Ishikawa (cell line): ENCODE measurements at regions not wholly inside any gene's neighbourhood (a gene's known extent, or its start where the extent isn't known, plus 50 kb on each side); places are given as distances from the start of the nearest gene placed in this dataset.

ENCODE experiments used
- CEBPB ChIP-seq: IDR thresholded peaks from 2 replicates; pipeline ENCODE4 v1.6.1; 2012
- CREB1 ChIP-seq: IDR thresholded peaks from 2 replicates; pipeline ENCODE4 v1.6.1; 2012; ENCODE audit warnings: low read depth
- EGR1 ChIP-seq: IDR thresholded peaks from 2 replicates; pipeline ENCODE4 v1.6.1; 2012
- EP300 ChIP-seq: IDR thresholded peaks from 2 replicates; pipeline ENCODE4 v1.6.1; 2012; ENCODE audit warnings: borderline replicate concordance
- FOXM1 ChIP-seq: IDR thresholded peaks from 2 replicates; pipeline ENCODE4 v1.6.1; 2012; ENCODE audit warnings: low read depth, borderline replicate concordance
- MAX ChIP-seq: IDR thresholded peaks from 2 replicates; pipeline ENCODE4 v1.6.1; 2012
- NFIC ChIP-seq: IDR thresholded peaks from 2 replicates; pipeline ENCODE4 v1.6.1; 2012
- RAD21 ChIP-seq: IDR thresholded peaks from 2 replicates; pipeline ENCODE4 v1.6.1; 2012; ENCODE audit warnings: low read depth
- REST ChIP-seq: IDR thresholded peaks from 2 replicates; pipeline ENCODE4 v1.6.1; 2012; ENCODE audit warnings: low read depth, mild to moderate bottlenecking
- TAF1 ChIP-seq: IDR thresholded peaks from 2 replicates; pipeline ENCODE4 v1.6.1; 2012; ENCODE audit warnings: low read depth, mild to moderate bottlenecking
- TCF12 ChIP-seq: IDR thresholded peaks from 2 replicates; pipeline ENCODE4 v1.6.1; 2012; ENCODE audit warnings: low read depth
- TEAD4 ChIP-seq: IDR thresholded peaks from 2 replicates; pipeline ENCODE4 v1.6.1; 2012
- YY1 ChIP-seq: IDR thresholded peaks from 2 replicates; pipeline ENCODE4 v1.6.1; 2012; ENCODE audit warnings: low read depth
- ZBTB7A ChIP-seq: IDR thresholded peaks from 2 replicates; pipeline ENCODE4 v1.6.1; 2012; ENCODE audit warnings: low read depth
- TF ChIP-seq, protein P1 (sequence below): IDR thresholded peaks from 2 replicates; pipeline ENCODE4 v1.6.1; 2012

DNA sequence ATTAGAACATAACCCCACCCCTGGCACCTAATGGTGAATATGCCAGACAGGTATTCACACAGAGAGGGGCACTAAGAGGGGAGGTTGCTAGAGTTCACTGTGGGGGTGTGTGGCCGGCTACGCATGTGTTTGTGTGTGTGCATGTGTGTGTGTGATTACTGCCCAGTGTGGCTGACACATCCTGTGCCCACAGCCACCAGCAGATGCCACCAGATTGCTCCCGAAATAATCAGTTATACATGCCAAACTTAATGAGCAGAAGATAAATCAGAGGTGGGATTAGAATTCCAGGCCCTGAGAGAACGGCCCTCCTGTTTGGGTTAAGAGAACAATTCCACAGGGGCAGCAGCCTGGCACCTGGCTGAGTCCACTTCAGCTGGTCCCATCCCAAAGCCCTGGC, 91.8 kb upstream of the TBCA start:
- TF ChIP-seq FOXM1 (no peak), TAF1 (no peak), MAX (no peak), YY1 (no peak), RAD21 (no peak), REST (no peak), NFIC (no peak), EP300 (no peak), ZBTB7A (no peak), TCF12 (no peak)

DNA sequence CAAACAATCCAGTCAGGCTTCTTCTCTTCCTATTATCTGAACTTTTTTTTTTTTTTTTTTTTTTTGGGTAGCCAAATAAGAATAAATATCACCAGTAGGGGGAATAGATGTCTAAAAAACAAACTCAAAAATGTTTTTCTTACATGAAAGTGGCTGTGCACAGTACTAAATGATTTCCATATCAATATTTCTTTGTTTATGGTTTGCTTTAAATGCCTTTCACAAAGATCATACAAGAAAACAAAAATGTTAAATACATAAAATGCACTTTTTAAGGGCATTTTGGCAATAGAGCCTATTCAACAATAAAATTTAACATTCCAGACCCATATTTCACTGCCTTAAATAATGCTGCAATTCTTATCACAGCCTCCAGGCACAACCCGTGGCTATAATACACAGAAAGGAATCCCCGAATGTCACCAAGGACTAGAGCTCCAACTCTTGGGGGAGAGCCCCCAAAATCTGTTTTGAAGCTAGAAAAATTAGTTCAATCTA, 91.1 kb upstream of the TBCA start:
- no peak for TF ChIP-seq FOXM1
- no peak for TF ChIP-seq MAX
- no peak for TF ChIP-seq REST
- no peak for TF ChIP-seq TAF1
- TF ChIP-seq ZBTB7A, result no peak
- TF ChIP-seq EGR1, result no peak
- TF ChIP-seq NFIC, result no peak
- TF ChIP-seq CEBPB, result no peak
- TF ChIP-seq TEAD4, result no peak
- no peak for TF ChIP-seq YY1
- TF ChIP-seq, protein P1, sequence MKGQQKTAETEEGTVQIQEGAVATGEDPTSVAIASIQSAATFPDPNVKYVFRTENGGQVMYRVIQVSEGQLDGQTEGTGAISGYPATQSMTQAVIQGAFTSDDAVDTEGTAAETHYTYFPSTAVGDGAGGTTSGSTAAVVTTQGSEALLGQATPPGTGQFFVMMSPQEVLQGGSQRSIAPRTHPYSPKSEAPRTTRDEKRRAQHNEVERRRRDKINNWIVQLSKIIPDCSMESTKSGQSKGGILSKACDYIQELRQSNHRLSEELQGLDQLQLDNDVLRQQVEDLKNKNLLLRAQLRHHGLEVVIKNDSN, result no peak
- TF ChIP-seq RAD21, result no peak
- no peak for TF ChIP-seq EP300
- no peak for TF ChIP-seq TCF12
- no peak for TF ChIP-seq CREB1

DNA sequence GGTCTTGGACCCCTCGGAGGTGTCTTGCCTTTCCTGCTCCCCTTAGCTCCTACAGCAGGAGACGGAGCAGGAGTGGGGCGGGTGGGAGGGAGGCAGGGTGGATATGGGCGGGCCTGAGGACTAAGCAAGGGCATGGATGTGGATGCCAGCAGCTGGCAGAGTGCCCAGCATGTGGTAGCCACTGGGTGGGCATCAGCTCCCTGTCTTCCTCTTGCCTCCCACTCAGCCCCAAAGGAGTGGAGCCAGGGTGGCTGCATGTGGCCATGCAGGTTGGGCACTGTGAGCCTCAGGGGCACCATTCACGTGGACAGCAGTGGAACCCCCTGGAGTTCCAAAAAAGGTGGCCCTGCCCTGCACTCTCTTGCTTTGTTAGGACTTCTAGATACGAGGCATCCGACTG, 90.1 kb upstream of the TBCA start:
- no peak for TF ChIP-seq CEBPB
- no peak for TF ChIP-seq TAF1
- no peak for TF ChIP-seq REST
- TF ChIP-seq YY1, result no peak
- TF ChIP-seq CREB1, result no peak
- no peak for TF ChIP-seq MAX
- TF ChIP-seq NFIC, result no peak
- no peak for TF ChIP-seq FOXM1
- TF ChIP-seq TEAD4, result no peak
- TF ChIP-seq EP300, result no peak
- no peak for TF ChIP-seq RAD21
- TF ChIP-seq ZBTB7A, result no peak
- TF ChIP-seq EGR1, result no peak
- no peak for TF ChIP-seq TCF12
- TF ChIP-seq, protein P1, result no peak

GRCh38 chr5:77864997-77865396, 88.9 kb upstream of the TBCA start:
- TF ChIP-seq NFIC, result no peak
- TF ChIP-seq YY1, result no peak
- no peak for TF ChIP-seq FOXM1
- TF ChIP-seq CEBPB, result no peak
- no peak for TF ChIP-seq CREB1
- no peak for TF ChIP-seq EP300
- TF ChIP-seq RAD21, result no peak
- no peak for TF ChIP-seq ZBTB7A
- TF ChIP-seq TAF1, result no peak
- TF ChIP-seq EGR1, result no peak
- TF ChIP-seq, protein P1, result no peak
- TF ChIP-seq MAX, result no peak
- no peak for TF ChIP-seq REST
- no peak for TF ChIP-seq TEAD4
- TF ChIP-seq TCF12, result no peak
